ENCODE measurements at regions not wholly inside any gene's neighbourhood (a gene's known extent, or its start where the extent isn't known, plus 50 kb on each side); places are given as distances from the start of the nearest gene placed in this dataset.

DNA sequence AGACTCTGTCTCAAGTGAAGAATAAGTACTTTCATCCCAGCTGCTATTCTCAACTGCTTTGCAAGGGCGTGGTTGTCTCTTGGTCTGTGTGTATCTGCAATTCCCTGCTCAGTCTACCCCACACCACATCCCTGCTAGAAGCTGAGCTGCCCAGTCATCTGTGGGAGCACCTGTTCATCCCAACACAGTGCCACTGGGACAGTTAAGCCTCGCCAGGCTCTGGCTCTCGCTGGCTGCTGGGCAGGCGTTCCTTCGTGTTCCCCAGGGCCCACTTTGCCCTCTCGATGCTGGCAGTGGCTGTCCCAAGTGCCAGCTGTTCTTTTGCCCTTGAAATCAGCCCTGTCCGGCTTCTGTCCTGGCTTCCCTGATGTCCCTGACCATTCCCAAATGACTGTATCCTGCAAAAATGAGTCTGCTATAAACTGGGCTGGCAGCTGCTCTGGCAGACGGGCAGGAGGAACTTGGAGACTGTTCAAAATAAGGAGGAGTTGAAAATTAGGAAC, 91.6 kb upstream of the KLHL25 start:
- DNase-seq (ENCODE audit: low read depth) = no peak
- TF ChIP-seq, protein P1, sequence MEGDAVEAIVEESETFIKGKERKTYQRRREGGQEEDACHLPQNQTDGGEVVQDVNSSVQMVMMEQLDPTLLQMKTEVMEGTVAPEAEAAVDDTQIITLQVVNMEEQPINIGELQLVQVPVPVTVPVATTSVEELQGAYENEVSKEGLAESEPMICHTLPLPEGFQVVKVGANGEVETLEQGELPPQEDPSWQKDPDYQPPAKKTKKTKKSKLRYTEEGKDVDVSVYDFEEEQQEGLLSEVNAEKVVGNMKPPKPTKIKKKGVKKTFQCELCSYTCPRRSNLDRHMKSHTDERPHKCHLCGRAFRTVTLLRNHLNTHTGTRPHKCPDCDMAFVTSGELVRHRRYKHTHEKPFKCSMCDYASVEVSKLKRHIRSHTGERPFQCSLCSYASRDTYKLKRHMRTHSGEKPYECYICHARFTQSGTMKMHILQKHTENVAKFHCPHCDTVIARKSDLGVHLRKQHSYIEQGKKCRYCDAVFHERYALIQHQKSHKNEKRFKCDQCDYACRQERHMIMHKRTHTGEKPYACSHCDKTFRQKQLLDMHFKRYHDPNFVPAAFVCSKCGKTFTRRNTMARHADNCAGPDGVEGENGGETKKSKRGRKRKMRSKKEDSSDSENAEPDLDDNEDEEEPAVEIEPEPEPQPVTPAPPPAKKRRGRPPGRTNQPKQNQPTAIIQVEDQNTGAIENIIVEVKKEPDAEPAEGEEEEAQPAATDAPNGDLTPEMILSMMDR (IDR thresholded peaks at IDR 0.05; ENCODE audit: low read depth, low read length, missing control alignments) = no peak
- no peak overlapping the region for H3K4me3 ChIP-seq (ENCODE audit: low read depth, low read length)
- in situ Hi-C loops (cut with HindIII; ENCODE audit: low sequenced_read_pairs) = no loop called here

DNA sequence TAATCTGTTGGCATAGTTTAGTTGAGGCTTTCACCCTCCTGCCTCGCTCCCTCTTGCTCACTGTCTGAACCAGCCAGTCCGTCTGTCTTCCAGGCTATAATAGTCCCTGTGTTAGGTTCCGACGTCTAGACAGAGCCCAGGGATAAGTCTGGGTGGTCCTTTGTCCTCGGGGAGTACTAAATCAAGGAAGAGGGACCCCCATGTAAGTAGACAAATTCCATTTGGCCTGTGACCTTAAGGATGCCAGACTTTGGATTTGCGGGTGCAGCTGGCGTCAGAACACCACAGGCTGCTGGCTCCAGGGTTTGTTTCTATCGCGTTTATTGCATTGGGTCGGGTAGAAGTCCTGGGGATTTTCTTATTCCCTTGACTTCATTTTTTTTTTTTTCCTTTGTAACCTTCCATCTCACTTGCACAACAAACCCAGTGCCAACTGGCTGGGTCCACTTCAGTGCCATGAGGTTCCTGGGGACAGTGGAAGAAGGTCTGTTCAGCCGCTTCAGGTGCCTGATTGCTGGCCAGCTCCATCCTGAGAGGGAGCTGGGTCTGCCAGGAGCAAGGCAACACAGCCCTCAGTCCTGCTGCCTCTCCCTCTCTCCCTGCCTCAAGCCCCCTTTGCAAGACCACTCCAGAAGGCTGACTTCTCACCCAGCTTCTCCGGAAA, 95.4 kb upstream of the KLHL25 start:
- TF ChIP-seq, protein P1 (IDR thresholded peaks at IDR 0.05; ENCODE audit: low read depth, low read length, missing control alignments) = no peak
- H3K4me3 ChIP-seq (ENCODE audit: low read depth, low read length) = no peak overlapping the region
- in situ Hi-C loops (cut with HindIII; ENCODE audit: low sequenced_read_pairs) = no loop called here
- no peak for DNase-seq (ENCODE audit: low read depth)

DNA sequence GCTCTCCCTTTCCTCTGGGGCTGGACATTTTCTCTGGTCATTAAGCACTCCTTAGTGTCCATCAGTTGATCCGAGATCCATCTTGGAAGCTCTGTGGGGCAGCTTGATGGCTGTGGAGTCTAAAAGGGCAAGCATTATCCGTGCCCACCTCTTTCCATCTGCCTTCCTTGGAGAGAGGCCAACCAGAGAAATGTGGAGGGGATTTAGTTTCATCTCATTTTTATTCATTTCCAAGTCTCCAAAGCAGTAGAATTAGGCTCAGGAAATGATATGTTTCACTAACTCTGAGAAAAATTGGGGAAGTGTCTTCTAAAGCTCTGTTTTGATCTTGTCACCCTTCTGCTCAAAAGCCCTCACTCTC, 95.9 kb upstream of the KLHL25 start:
- no peak overlapping the region for H3K4me3 ChIP-seq (ENCODE audit: low read depth, low read length)
- DNase-seq (ENCODE audit: low read depth) = no peak
- in situ Hi-C loops (cut with HindIII; ENCODE audit: low sequenced_read_pairs) = no loop called here
- TF ChIP-seq, protein P1 (IDR thresholded peaks at IDR 0.05; ENCODE audit: low read depth, low read length, missing control alignments) = no peak

DNA sequence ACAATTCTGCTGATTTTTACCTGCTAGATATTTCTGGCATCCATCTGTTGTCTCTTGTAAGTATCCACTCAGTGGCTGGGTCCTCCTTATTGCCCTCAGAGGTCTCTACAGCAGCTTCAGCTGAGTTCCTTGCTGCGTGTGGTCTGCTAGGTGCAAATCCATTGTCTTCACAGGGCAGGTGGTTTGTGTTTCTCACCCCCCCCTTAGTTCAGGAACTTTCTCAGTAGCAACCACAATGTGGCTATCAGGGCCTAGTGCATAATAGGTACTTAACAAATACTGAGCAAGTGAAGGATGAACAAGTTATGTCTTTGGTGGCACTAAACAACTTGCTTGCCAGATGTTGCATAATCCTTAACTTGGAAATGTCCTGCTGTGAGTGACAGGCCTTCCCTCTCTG, 96.7 kb upstream of the KLHL25 start:
- no peak for DNase-seq (ENCODE audit: low read depth)
- in situ Hi-C loops (cut with HindIII; ENCODE audit: low sequenced_read_pairs) = no loop called here
- TF ChIP-seq, protein P1 (IDR thresholded peaks at IDR 0.05; ENCODE audit: low read depth, low read length, missing control alignments) = no peak
- H3K4me3 ChIP-seq (ENCODE audit: low read depth, low read length) = no peak overlapping the region

GRCh38 chr15:85892232-85892631, 97.5 kb upstream of the KLHL25 start:
- in situ Hi-C loops (cut with HindIII; ENCODE audit: low sequenced_read_pairs) = no loop called here
- H3K4me3 ChIP-seq (ENCODE audit: low read depth, low read length) = no peak overlapping the region
- TF ChIP-seq, protein P1 (IDR thresholded peaks at IDR 0.05; ENCODE audit: low read depth, low read length, missing control alignments) = no peak

DNA sequence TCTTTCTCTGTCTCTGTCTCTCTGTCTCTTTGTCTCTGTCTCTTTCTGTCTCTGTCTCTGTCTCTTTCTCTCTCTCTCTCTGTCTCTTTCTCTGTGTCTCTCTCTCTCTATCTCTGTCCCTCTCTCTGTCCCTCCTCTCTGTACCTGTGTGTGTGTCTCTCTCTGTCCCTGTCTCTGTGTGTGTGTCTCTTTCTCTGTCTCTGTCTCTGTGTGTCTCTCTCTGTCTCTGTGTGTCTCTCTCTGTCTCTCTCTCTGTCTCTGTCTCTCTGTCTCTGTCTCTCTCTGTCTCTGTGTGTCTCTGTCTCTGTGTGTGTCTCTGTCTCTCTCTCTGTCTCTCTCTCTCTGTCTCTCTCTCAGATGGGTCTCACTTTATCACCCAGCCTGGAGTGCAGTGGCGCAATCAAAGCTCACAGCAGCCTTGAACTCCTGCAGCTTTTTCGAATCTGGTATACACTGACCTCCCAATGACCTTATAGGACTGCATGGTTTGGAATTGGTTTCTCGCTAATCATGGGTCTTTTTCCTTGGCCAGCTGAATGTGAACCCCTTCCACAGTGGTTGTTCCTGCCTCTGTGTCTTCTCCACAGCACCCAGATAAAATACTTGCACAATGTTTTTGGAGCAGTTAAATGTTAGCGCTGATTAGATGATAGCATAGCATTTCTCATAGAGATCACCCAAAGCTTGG, 102.6 kb upstream of the KLHL25 start:
- TF ChIP-seq, protein P1 (IDR thresholded peaks at IDR 0.05; ENCODE audit: low read depth, low read length, missing control alignments) = no peak
- no peak overlapping the region for H3K4me3 ChIP-seq (ENCODE audit: low read depth, low read length)
- in situ Hi-C loops (cut with HindIII; ENCODE audit: low sequenced_read_pairs) = no loop called here
- no peak for DNase-seq (ENCODE audit: low read depth)

More at GRCh38 chr15:85892232-85892631, 97.5 kb upstream of the KLHL25 start:
- DNase-seq (ENCODE audit: low read depth) = no peak

Measured in astrocyte of the cerebellum (primary cell).